Adipose tissue (tissue), 3 donors: ENCODE measurements at regions not wholly inside any gene's neighbourhood (a gene's known extent, or its start where the extent isn't known, plus 50 kb on each side); places are given as distances from the start of the nearest gene placed in this dataset.

Experiments used
- H3K27ac ChIP-seq: one replicate; pipeline ENCODE4 v1.5.1; 2013; ENCODE audit warnings: low read depth, low read length
- WGBS, 3 donors: extraction: QIAGEN DNeasy Blood & Tissue Kit; methylation state at CpG; one replicate each; pipeline ENCODE4 v1.1.7; 2013; 5-methylcytosine and 5-hydroxymethylcytosine counted together
- donor health status: healthy with polysubstance abuse.
- donor health status: Bipolar disorder and iron deficiency.
- donor health status: healthy.

DNA sequence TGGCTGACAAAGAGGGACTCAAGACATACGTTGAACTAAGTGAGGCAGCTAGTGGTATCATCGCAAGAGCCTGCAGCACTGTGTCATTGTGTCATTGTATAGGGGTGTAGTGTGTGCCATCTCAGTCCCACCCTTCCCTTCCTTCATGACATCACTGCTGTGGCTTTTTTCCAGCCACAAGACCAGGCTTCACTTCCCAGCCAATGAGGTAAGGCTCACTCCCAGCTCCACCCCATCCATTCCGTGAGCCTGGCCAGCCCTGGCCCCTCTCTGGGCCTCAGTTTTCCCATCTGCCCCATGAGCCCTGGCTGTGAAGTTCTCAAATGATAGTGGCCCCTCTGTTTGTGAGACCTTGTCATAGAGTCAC is 134.3 kb upstream of the ZMIZ1 start:
- H3K27ac ChIP-seq = no peak overlapping the region

DNA sequence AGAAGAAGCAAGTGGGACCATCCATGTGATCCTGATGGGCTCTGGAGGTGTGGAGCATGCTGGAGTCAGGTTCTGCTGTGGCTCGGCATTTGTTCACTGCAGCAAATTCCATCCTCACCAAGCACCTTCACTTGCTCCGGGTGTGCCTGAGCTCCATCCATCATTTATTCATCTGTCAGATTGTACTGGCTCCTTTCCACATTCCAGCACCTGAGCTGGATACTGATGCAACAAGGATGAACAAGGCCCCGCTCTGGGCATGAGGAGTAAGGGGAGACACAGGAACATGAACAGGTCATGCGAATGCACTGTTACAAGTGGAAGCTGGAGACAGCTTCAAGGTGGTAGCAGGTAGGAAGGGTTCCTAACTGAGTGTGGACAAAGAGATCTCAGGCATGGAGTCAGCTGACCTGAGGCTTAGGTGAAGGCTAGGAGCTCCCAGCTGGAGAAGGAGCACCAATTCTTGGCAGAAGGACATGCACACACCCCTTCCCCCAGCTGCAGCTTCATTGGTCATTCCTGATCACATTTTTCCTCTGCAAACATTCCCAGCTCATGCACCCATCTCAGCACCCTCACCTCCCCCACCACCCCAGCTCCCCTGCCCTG is 133.7 kb upstream of the ZMIZ1 start:
- no peak overlapping the region for H3K27ac ChIP-seq
- 82 to 96% (median 96%) methylated on average over 4 of the region's 4 CpGs for WGBS, 3 donors

More for the DNA sequence above, 134.3 kb upstream of the ZMIZ1 start:
- 68 to 87% (median 75%) methylated on average over 3 of the region's 3 CpGs for WGBS, 3 donors

DNA sequence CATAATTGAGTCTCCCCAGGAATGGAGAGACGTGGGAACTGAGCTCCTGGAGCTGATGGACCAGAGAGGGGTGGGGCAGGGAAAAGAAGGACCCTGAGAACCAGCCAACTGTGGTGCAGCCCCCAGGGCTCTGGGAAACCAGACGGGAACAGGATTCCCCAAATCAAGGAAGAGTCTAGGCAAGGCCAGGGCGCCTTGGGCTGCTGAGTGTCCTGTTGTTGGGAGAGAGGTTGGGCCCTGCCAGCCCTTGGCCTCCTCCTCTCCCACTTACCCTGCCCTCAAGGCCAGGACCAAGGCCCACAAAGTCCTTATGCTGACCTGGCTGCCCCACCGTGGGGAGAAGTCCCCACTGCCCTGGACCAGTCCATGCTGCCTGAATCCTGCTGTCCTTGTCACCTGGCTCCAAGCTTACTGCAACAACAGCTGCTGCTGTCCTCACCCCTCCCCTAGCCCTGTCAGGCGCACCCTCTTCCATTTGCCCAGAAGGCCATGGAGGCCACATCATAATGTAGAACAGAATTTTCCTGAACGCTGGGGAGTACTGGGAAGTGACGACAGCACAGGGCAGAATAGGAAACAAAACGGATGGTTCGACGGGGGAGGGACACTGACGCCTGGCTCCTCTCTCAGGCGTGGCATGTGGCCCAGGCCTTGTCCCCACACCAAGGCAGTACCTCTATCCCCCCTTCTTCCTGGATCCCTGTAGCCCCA is 132.9 kb upstream of the ZMIZ1 start:
- WGBS, 3 donors = 78 to 87% (median 81%) methylated on average over 12 of the region's 12 CpGs
- no peak overlapping the region for H3K27ac ChIP-seq

DNA sequence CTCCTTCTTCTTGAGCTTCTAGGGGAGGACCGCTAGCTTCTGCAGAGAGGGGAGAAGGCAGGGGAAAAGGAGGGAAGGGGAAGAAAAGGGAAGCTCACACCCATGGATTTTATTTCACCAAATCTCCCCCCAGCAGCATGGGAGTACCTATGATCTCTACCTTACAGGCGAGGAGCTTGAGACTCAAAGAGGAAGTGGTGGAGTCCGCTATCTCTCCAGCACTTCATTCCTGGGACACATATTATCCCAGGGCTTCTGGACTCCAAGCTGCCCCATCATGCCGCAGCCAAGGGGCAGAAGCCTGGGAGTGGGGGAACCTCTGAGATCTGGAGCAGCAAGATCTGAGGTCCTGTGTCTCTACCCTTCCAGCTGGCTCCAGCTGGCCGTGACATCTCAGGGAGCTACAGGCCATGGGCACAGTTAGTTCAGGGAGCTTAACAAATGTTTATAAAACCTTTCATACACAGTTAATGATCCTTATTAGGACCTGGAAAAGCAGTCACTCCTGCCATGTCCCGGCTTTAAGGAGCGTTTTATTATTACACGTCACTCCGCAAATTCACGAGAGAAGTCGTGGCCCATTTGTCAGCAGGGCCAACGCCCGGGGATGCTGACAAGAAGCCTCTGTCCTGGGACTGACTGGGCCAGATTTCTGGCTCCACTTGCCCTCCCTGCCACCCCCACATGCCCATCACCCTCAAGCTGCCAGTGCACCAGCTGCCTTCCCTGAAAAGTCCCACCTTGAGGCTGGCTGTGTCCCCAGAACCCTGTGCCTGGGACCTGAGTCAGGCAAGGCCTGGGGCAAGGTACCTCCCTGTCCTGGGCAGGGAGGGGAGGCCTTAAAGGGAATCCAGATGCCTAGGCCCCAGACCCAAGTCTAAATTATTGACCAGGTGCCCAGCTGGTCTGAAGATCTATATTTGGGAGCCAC is 132.1 kb upstream of the ZMIZ1 start:
- H3K27ac ChIP-seq = peak overlapping the region; percentile 17
- WGBS, 3 donors = 92 to 95% (median 93%) methylated on average over 13 of the region's 13 CpGs

DNA sequence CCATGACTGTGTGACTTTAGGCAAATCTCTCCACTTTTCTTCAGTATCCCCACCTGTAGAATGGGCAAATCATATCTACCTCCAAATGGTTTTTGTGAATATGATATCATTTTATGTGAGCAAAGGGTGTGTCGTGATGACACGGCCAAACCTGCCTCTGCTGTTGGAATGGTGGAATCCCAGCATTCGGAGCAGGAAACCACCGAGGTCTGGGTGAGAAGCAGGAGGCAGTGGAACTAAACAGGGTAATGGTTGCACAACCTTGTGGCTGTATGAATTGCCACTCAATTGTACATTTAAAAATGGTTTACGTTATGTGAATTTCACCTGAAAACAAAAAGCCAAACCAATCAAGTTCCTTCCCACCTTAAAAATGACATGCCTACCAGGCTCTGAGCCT is 131.4 kb upstream of the ZMIZ1 start:
- WGBS, 3 donors = 58 to 95% (median 67%) methylated on average over 5 of the region's 5 CpGs
- H3K27ac ChIP-seq = no peak overlapping the region

DNA sequence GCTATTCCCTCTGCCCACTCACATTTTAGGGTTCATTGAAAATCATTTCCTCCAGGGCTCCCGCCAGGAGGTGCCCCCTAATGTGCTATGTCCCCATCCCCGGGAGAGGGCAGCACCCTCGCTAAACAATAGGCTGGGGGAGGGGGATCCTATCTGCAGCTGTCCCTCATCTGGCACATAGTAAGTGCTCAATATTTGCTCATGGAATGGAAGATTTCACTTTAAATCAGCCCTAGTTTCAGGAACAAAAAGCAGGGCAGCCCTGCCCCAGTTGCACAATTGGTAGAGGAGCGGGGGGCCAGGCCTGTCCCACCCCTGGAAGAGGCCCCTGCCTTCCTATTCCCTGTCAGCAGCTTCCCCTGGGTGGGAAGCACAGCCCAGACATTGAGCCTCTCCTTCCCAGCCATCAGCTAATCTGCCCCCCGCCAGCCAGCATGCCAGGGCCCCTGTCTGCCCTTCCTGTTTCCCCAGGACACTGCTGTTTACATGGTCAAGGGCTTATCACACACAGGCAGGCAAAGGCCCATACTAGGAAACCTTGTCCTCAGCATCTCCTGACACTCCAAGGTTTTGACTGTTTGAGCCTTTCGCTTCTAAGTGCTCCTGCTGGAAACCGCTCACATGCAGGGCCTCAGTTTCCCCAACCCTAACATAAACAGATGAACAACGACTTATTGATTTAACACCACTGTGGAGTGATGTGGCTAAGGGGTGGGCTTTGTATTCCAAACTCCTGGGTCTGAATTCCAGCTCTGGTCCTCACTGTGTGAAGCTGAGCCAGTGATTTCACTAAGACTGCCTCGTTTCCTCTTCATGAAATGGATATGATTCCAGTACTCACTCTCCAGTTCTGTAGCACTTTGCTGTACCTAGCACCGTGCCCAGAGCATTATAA is 130.7 kb upstream of the ZMIZ1 start:
- WGBS, 3 donors = 65 to 82% (median 69%) methylated on average over 10 of the region's 10 CpGs
- H3K27ac ChIP-seq = no peak overlapping the region

DNA sequence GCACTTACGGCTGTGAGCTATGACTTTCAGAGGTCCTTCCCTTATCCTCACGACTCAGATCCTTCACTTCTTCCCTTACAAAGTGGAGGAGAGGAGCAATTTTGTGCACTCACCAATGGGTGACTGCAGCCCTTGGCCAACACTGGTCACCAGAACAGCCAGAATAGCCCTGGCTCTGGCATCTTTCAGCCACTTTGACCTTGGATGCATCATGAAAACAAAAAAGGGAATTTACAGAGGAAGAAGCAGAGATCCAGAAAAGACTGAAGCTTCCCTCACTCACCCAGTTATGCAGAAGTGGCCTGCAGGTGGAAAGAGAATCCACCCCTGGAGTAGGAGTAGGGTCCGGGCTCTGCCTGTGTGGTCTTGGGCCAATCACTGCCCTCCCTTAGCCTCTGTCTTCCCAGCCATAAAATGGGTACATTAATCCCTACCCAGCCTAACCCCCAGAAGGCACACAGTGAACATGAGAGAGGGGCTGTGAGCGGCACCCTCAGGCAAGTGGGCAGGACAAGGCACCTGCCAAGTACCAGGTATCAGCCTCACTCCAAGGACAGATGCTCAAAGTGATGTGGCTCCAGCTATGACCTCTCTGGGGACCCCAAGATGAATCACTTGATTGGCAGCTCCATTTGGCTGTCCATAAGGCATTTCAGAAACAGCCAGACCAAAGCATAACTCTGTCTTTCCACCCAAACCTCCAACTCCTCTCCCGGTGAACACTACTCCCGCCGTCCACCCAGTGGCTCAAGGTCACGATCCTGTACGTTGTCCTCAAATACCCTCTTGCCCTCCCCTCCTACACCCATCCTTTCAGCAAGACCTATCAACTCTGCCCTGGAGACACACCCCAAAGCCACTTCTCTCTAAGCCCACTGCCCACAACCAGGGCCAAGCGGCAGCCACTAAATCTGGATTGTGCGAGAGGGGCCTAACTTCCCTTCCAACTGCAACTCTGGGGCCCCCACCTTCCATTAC is 129.8 kb upstream of the ZMIZ1 start:
- 92 to 96% (median 94%) methylated on average over 11 of the region's 11 CpGs for WGBS, 3 donors
- no peak overlapping the region for H3K27ac ChIP-seq

DNA sequence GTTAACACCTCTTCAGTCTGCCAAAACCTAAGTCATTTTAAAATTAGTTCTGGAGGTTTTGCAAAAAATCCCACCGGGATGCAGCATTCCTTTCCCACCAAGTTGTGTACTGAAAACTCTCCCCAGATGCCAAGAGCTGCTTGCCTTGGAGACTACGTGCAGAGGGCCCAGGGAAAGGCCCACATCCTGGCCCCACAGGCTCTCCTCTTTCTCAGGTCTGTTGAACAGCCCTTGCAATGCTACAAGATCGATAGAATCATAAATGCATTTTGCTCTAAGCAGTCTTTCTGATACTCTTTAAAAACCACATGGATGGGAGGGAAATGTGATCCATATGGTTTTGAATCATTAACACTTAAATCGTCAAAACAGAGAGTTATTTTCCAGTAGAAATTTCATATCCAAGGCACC is 126.7 kb upstream of the ZMIZ1 start:
- 64 to 74% (median 66%) methylated on average over 4 of the region's 4 CpGs for WGBS, 3 donors
- no peak overlapping the region for H3K27ac ChIP-seq

DNA sequence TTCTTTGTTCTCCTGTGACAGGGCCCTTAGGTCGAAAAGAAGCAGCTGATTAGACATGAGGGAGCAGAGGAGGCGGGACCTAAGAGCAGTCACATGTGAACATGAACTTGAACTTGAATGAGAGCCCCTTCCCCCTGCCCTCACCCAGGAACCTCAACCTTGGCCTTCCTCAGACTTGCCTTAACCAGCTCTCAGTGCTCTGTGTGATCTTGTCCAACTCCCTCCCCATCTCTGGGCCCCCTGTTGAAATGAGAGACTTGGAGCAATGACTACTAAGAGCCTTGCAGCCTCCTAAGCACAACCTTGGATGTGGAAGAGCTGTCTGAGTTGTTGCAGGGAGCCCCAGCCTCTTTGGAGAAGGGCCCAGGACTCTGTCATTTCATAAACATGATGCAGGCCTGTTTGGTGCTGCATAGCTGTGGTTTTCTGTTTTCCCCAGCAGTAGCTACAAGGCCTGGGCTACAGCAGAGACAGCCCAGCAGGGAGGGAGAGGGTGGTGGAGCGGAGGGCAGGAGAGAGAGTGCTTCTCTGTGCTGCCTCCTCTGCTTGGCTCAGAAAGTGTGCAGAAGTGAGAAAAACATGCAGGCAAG is 123.9 kb upstream of the ZMIZ1 start:
- no peak overlapping the region for H3K27ac ChIP-seq
- WGBS, 3 donors = 57 to 68% (median 62%) methylated on average over 3 of the region's 3 CpGs

DNA sequence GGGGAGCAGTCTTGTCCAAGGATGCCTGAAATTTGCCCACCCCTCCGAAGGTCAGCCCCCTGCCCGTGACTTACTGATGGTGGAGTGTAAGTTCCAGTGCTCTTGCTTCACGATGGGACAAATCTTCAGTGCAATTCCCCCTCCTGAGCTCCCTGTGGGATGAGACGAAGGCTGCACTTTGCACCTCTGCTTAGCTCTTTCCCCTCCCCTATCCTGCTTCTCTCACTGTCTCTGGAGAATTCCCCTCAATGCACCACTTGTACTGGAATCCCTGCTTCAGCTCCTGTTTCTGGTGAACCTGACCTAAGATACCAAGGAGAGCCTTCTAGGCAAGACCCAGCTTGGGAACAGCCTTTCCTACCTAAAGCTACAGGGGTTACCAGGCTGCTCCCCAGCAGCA is 122.9 kb upstream of the ZMIZ1 start:
- H3K27ac ChIP-seq = no peak overlapping the region
- 81 to 90% (median 84%) methylated on average over 4 of the region's 4 CpGs for WGBS, 3 donors

DNA sequence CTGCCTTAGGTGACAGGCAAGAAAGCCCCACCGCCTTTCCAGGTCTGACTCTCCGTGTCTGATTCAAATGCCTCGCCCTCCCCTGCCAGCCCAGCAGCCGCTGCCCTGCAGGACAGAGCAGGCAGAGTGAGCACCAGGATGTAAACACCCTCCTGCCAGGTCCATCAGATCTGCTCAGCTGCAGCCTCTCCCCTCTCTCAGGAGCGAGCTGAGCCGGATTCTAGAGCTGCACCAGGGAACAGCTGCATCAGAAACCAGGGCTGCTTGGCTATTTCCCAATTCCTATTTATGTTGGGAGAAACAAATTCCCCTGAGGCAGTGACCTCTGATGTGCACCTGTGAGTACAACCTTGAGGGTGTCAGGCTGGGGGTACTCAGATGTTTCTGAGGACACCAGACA is 121.5 kb upstream of the ZMIZ1 start:
- H3K27ac ChIP-seq = no peak overlapping the region
- 91 to 95% (median 94%) methylated on average over 6 of the region's 6 CpGs for WGBS, 3 donors

DNA sequence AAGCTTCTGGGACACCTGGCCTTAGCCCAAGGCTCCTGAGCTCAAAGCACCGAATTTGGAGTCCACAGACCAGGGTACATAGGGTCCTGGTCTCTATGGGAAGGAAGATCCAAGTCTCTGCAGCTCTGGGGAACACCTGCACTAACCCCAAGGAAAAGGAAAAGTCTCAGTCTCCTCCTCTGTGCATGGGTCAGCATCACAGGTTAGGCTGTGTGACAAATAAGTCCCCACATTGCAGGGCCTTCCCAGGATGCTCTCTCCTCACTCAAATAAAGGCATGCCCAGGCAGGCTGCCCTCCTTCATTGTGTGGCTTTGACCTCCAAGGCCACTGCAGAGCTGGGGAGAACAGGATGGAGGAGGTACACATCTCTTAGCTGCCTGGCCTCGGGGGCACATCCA is 121.0 kb upstream of the ZMIZ1 start:
- WGBS, 3 donors = 66 to 88% (median 76%) methylated on average over 2 of the region's 2 CpGs

DNA sequence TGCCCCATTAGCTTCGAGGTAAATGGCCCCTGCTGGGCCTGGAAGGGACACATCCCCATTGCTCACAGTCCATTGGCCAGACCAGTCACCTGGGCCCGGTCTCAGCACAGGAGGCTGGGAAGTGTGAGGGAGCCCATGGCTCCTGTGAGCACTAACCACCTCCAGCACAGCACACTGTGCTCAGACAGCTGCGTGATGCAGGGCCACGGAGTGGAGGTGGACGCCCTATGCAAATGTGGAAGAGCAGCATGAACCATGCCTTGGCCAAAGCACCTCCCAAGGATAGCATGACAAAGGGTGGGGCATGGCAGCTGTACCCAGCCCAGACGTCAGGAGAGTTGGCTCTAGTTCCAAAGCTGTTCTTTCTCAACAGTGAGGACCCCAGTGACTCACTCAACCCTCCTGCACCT is 120.1 kb upstream of the ZMIZ1 start:
- no peak overlapping the region for H3K27ac ChIP-seq
- WGBS, 3 donors = 81 to 90% (median 86%) methylated on average over 6 of the region's 6 CpGs

More for the DNA sequence above, 121.0 kb upstream of the ZMIZ1 start:
- H3K27ac ChIP-seq = no peak overlapping the region

DNA sequence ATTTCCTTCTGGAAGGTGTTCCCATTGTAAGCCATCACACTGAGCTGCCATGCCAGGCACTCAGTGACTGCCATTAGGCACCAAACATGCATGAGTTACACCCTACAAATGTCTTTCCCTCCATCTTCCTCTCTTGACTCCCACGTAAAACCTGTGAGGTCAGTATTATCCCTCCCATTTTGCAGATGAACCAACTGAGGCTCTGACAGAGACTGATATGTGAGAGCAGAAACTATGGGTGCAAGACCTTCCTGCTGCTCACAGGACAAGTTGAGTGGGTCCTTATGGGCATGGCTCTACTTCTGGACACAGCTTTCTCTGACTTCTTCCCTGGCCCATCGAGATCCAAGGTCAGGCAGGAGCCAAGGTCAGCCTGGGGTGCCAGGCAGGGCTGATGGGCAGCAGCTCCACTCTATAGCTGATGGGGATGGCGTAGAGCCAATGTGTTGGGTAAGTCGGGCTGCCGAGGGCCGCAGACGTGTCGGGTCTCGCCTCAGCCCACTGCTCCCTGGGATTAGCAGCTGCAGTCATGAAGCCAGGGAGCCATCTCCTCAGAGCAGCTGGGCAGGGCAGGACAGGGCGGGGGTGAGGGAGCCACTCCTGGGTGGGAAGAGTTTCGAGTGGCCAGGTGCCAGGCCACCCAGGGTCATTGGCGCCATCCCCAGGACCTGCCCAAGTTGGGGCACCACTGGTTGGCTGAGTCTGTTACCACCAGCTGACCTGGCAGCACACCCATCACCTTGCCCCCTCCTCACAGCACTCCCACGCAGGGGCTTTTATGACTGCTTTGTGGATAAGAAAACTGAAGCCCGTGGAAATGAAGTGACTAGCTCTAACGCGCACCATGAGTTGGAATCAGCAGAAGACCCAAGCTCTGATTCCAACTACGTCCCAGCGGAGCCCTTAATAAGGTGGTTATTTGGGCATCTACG is 117.8 kb upstream of the ZMIZ1 start:
- H3K27ac ChIP-seq = no peak overlapping the region
- 63 to 85% (median 78%) methylated on average over 19 of the region's 19 CpGs for WGBS, 3 donors

DNA sequence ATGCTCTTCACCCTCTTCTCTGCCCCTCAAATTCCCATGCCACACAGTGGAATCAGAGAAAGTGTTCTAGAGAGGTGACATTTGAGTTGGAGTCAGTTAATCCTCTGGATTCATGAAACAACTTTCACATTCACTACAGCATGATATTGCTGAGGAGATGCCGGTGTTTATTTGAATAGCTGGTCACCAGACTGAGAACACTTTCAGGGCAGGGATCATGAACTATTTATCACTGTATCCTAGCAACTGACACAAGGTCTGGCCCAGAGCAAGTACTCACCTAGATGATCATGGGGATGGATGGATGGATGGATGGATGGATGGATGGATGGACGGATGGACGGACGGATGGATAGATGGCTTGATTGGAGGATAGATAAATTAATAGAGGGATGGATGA is 116.7 kb upstream of the ZMIZ1 start:
- WGBS, 3 donors = 78 to 89% (median 81%) methylated on average over 4 of the region's 4 CpGs
- H3K27ac ChIP-seq = no peak overlapping the region

DNA sequence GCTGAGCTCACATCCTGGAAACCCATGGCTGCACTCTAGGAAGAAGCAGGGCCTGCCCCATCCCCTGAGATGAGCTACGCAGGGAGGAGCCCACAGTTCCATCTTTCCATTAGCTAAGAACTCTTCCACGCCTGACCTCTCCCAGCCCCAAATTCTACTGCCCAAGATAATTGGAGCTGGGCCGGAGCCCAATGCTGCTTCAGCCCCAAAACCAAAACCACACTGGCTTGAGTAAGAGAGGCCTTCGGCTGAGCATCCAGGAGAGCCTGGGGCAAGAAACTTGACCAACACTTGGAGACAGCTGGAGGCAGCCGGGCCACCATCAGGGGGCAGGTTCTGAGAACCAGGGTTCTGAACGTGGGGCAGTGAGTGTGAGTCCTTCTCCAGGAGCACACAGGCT is 116.1 kb upstream of the ZMIZ1 start:
- H3K27ac ChIP-seq = no peak overlapping the region
- 44 to 76% (median 46%) methylated on average over 6 of the region's 6 CpGs for WGBS, 3 donors
